ENCODE measurements at regions not wholly inside any gene's neighbourhood (a gene's known extent, or its start where the extent isn't known, plus 50 kb on each side); places are given as distances from the start of the nearest gene placed in this dataset.
"Not testable (repeated sequence)": the region's sequence is repeated elsewhere in the genome, so short reads cannot be mapped to it uniquely, and the experiment has no call there.

DNA sequence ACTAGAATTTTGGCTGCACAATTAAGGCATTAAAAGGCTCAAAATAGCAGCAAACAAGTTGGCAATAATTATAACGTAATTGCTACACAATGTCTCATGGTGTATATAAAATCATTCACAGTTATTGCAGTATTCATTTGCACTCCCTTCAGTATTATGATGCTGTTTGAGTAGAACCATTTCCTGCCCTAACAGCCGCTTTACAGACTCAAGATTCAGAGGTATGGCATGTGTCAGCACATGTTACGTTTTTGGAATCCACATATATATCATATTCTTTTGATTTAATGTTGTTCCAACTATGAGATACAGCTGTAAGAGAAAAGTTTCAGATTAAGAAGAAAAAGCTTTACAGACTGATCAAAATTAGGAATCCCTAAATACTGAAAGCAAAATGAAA lies 56.3 kb upstream of the NCKAP5 start:
- no peak for ATAC-seq

- no peak for ATAC-seq
These were observed 59.5 kb upstream of the NCKAP5 start for GRCh38 chr2:133627741-133628140.

- no peak for ATAC-seq
These were observed 65.0 kb upstream of the NCKAP5 start for GRCh38 chr2:133633309-133633708.

DNA sequence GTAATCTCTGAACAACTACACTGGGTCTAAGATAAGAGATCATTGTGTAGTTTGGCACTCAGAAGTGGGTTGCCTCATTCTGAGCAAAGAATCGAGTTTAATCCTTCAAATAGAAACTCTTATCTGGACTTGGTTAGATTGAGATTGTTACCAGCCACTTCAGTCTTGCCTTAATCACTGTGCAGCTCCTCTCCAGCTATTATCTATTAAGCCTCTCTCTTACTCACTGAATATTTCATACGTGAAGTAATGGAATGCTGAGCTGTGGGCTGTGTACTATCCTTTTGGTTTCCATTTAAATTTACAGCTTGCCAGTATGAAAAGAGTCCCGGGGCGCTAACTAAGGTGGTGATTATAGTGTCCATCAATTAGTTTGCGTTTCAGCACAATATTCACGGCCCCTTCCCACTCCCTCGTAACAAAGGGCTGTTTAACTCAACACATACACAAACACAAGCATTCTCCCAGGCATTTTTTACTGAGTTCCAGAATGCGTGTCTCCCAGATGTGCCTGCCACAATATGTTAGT lies 65.7 kb upstream of the NCKAP5 start:
- ATAC-seq, result peak; percentile 89

DNA sequence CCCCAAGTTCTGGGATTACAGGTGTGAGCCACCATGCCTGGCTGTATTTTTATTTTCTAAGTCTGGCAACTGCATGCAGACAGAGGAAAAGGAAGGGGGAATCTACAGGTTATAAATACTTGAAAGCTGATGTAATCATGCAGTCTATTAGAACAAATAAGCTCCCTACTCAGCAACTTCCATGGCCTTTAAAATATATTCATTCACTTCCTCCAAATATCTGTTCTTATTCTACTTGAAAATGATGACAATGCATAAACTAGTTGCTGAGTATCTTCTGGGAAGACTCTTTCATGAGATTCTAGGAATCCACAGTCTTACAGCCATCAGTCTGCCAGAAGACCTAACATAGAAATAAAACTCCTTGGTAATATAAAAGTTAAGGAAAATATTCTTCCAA lies 66.9 kb upstream of the NCKAP5 start:
- peak; percentile 47 for ATAC-seq

GRCh38 chr2:133636287-133636686 lies 68.0 kb upstream of the NCKAP5 start:
- ATAC-seq, result no peak

GRCh38 chr2:133640103-133640502 lies 71.8 kb upstream of the NCKAP5 start:
- ATAC-seq, result no peak

DNA sequence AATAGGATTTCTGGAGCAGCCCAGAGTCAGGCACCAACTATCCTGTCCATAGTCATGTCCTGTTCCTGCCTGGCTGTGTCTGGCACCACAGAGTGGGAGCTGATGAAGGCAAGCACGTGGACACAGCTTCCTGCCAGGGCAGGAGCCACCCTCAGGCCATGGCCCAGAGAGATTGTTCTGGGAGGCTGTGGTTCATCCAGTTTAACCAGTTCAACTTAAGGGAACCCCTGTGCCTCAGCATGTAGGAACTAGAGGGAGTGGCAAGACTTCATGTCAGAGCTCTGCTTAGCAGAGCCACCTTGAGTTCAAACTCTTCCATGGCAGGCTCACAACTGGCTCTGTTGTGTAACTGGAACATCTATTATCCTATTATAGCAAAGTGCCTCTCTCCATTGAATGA lies 73.2 kb upstream of the NCKAP5 start:
- peak; percentile 100 for ATAC-seq

GRCh38 chr2:133641942-133642725 lies 73.9 kb upstream of the NCKAP5 start:
- ATAC-seq, result no peak

DNA sequence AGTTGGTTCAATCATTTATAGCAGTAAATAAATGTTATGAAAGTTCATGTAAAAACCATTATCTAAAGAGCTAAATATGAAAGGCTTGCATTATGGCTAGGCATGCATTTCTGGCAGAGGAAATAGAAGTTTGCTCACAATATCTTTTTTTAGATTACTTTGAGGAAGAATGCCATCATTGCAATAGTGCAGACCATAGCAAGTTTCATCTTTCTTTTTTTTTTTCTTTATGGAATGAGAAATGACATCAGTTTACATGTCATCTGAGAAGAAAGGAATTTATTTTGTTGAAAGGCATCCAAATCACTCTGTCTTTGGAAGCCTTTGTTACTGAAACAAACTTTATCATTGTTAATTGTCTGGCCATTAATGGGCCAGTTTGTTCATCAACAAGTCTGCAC lies 74.5 kb upstream of the NCKAP5 start:
- no peak for ATAC-seq

DNA sequence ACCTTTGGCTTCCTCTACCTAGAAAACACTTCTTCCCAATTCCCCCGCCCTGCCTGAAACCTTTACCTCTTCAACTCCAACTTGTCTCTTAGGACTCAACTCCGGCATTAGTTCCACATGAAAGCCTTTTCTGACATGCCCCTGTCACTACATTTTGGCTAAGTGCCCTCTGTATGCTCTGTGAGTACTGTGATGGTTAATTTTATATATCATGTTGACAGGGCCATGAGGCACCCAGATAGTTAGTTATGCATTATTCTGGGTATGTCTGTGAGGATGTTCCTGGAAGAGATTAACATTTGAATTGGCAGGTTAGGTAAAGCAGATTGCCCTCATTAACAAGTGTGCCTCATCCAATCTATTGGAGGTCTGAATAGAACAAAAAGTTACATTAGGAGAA lies 75.6 kb upstream of the NCKAP5 start:
- ATAC-seq, result no peak

DNA sequence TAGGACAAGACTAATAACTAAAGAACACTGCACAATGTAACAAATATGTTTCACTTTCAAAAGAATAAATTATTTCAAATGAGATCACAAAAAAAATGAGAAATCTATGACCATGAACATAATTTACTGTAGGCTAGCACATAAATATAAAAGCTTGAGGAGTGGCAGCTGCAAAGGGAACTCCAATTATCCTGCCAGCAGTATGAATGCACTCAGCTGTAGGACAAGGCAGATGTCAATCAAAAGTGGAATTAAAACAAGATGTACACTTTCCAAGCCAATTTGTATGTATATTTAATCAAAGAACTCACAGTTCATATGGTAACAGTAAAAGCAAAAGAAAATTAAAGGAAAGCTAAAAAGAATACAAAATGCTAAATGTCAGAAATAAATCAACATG lies 76.6 kb upstream of the NCKAP5 start:
- ATAC-seq, result no peak

DNA sequence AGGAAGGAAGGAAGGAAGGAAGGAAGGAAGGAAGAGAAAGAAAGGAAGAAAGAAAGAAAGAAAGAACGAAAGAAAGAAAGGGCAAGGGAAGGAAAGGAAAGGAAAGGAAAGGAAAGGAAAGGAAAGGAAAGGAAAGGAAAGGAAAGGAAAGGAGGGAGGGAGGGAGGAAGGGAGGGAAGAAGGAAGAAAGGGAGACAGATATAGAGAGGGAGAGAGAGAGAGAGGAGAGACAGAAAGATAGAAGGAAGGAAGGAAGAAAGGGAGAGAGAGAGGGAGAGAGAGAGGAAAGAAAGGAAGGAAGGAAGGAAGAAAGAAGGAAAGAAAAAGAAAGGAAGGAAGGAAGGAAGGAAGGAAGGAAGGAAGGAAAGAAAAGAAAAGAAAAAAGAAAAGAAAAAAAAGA lies 79.1 kb upstream of the NCKAP5 start:
- ATAC-seq, result not testable (repeated sequence)

- ATAC-seq, result no peak
These were observed 83.6 kb upstream of the NCKAP5 start for GRCh38 chr2:133651861-133652260.

GRCh38 chr2:133652398-133652797 lies 84.1 kb upstream of the NCKAP5 start:
- ATAC-seq, result no peak

GRCh38 chr2:133653056-133653455 lies 84.8 kb upstream of the NCKAP5 start:
- no peak for ATAC-seq

DNA sequence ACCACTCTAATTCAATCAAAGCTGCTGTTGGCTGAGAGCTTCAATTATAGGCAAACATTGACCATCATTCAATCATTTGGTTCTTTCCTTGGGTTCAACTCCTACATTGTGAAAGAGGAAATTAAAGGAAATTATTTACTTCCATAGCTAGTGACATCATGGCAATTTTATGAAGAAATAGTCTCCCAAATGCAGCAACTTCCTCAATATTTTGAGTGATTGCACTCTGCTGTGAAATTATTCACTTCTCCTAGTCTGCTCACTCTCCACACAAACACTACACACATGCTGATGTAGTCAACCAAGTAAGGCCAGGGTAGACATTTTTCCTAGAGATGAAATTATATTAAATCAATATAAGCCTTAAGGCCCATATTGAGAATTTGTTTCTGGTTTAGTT lies 86.7 kb upstream of the NCKAP5 start:
- no peak for ATAC-seq

- no peak for ATAC-seq
These were observed 87.3 kb upstream of the NCKAP5 start for GRCh38 chr2:133655610-133656009.

- no peak for ATAC-seq
These were observed 89.3 kb upstream of the NCKAP5 start for GRCh38 chr2:133657591-133657990.

- ATAC-seq, result no peak
These were observed 90.0 kb upstream of the NCKAP5 start for GRCh38 chr2:133658020-133658903.

DNA sequence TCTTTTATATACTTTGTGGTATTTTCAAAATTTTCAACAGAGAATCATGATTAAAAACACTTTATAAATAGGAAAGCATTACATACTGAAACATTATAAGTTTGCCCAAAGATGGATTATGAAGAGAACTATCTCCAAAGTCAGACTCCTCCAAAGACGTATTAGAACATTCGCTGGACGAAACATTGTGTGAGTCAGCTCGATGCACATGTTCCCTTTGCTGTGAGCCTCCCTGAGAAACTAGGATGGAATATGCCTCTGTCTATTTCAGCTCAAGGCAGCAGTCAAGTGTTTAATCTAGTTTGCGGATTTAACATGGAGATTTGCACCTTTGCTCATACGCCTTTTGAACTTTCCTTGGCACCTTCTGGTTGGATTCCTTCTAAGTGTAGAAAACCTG lies 92.2 kb upstream of the NCKAP5 start:
- no peak for ATAC-seq

- no peak for ATAC-seq
These were observed 93.1 kb upstream of the NCKAP5 start for GRCh38 chr2:133661392-133661791.

DNA sequence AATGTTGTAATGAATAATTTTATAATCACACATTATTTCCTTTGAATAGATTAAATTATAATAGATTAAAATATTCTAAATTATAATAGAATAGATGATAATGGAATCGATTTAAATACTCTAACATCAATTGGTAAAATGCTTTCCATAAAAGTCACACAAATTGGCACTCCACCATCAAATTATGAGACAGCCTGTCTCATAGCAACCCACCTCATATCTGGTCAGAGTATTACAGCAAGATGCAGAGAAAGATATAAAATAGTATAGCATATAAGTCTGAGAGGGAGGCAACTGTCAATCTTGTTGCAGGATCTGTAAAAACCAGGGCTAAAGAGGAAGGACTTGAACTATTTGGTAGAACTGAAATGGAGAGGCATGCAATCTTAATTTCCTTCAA lies 98.4 kb upstream of the NCKAP5 start:
- ATAC-seq, result no peak

GRCh38 chr2:133667085-133667484 lies 98.8 kb upstream of the NCKAP5 start:
- no peak for ATAC-seq
